ENCODE measurements at regions not wholly inside any gene's neighbourhood (a gene's known extent, or its start where the extent isn't known, plus 50 kb on each side); places are given as distances from the start of the nearest gene placed in this dataset.

GRCh38 chr20:1811621-1812498 is 83.3 kb upstream of the SIRPA start:
- in situ Hi-C loops (cut with MboI; ENCODE audit: low sequenced_read_pairs): no loop called here

GRCh38 chr20:1810926-1811620 is 84.1 kb upstream of the SIRPA start:
- in situ Hi-C loops (cut with MboI; ENCODE audit: low sequenced_read_pairs): no loop called here

GRCh38 chr20:1810572-1810925 is 84.7 kb upstream of the SIRPA start:
- in situ Hi-C loops (cut with MboI; ENCODE audit: low sequenced_read_pairs): no loop called here

GRCh38 chr20:1809611-1810510 is 85.3 kb upstream of the SIRPA start:
- in situ Hi-C loops (cut with MboI; ENCODE audit: low sequenced_read_pairs): no loop called here

- in situ Hi-C loops (cut with MboI; ENCODE audit: low sequenced_read_pairs): no loop called here
Observed at GRCh38 chr20:1809131-1809572, 86.1 kb upstream of the SIRPA start.

- in situ Hi-C loops (cut with MboI; ENCODE audit: low sequenced_read_pairs): no loop called here
Observed at GRCh38 chr20:1808101-1808500, 87.1 kb upstream of the SIRPA start.

- in situ Hi-C loops (cut with MboI; ENCODE audit: low sequenced_read_pairs): no loop called here
Observed at GRCh38 chr20:1807394-1807793, 87.8 kb upstream of the SIRPA start.

- in situ Hi-C loops (cut with MboI; ENCODE audit: low sequenced_read_pairs): no loop called here
Observed at GRCh38 chr20:1806456-1806855, 88.8 kb upstream of the SIRPA start.

- in situ Hi-C loops (cut with MboI; ENCODE audit: low sequenced_read_pairs): no loop called here
Observed at GRCh38 chr20:1805816-1806215, 89.4 kb upstream of the SIRPA start.

GRCh38 chr20:1805161-1805581 is 90.0 kb upstream of the SIRPA start:
- in situ Hi-C loops (cut with MboI; ENCODE audit: low sequenced_read_pairs): no loop called here

- in situ Hi-C loops (cut with MboI; ENCODE audit: low sequenced_read_pairs): no loop called here
Observed at GRCh38 chr20:1804554-1804956, 90.7 kb upstream of the SIRPA start.

- in situ Hi-C loops (cut with MboI; ENCODE audit: low sequenced_read_pairs): no loop called here
Observed at GRCh38 chr20:1803932-1804501, 91.2 kb upstream of the SIRPA start.

- in situ Hi-C loops (cut with MboI; ENCODE audit: low sequenced_read_pairs): no loop called here
Observed at GRCh38 chr20:1803061-1803931, 91.9 kb upstream of the SIRPA start.

- in situ Hi-C loops (cut with MboI; ENCODE audit: low sequenced_read_pairs): no loop called here
Observed at GRCh38 chr20:1802385-1803060, 92.7 kb upstream of the SIRPA start.

- in situ Hi-C loops (cut with MboI; ENCODE audit: low sequenced_read_pairs): no loop called here
Observed at GRCh38 chr20:1801929-1802306, 93.3 kb upstream of the SIRPA start.

- in situ Hi-C loops (cut with MboI; ENCODE audit: low sequenced_read_pairs): no loop called here
Observed at GRCh38 chr20:1801225-1801928, 93.8 kb upstream of the SIRPA start.

- in situ Hi-C loops (cut with MboI; ENCODE audit: low sequenced_read_pairs): no loop called here
Observed at GRCh38 chr20:1800777-1801176, 94.4 kb upstream of the SIRPA start.

- in situ Hi-C loops (cut with MboI; ENCODE audit: low sequenced_read_pairs): no loop called here
Observed at GRCh38 chr20:1800180-1800579, 95.0 kb upstream of the SIRPA start.

GRCh38 chr20:1799746-1800145 is 95.5 kb upstream of the SIRPA start:
- in situ Hi-C loops (cut with MboI; ENCODE audit: low sequenced_read_pairs): loop anchor here (25.0 kb wide), 1 partner anchor 388 kb away; no protein-coding TSS in a partner anchor
